ENCODE measurements at regions not wholly inside any gene's neighbourhood (a gene's known extent, or its start where the extent isn't known, plus 50 kb on each side); places are given as distances from the start of the nearest gene placed in this dataset.
"Not testable (repeated sequence)": the region's sequence is repeated elsewhere in the genome, so short reads cannot be mapped to it uniquely, and the experiment has no call there.

DNA sequence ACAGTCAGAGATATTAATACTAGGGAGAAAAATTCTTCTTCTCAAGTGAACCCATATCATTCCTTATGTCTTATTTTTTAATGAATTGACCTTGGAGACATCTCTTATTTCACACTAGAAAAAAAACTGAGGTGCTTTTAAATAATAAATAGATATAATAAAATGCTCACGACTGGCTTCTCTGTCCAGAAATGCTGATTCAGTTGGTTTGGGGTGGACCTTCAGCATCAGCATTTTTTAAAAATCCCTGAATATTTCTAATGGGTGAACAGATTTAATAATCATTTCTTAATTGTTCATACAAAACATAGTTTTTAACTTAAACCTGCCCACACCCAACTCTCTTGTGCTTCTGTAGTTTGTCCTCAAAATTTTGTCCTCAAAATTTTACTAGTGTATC is 283.9 kb downstream of the TECRL start:
- no peak for DNase-seq (ENCODE audit: low read depth)
- H3K4me3 ChIP-seq (ENCODE audit: low read depth, low read length), result no peak overlapping the region
- TF ChIP-seq, protein P1, sequence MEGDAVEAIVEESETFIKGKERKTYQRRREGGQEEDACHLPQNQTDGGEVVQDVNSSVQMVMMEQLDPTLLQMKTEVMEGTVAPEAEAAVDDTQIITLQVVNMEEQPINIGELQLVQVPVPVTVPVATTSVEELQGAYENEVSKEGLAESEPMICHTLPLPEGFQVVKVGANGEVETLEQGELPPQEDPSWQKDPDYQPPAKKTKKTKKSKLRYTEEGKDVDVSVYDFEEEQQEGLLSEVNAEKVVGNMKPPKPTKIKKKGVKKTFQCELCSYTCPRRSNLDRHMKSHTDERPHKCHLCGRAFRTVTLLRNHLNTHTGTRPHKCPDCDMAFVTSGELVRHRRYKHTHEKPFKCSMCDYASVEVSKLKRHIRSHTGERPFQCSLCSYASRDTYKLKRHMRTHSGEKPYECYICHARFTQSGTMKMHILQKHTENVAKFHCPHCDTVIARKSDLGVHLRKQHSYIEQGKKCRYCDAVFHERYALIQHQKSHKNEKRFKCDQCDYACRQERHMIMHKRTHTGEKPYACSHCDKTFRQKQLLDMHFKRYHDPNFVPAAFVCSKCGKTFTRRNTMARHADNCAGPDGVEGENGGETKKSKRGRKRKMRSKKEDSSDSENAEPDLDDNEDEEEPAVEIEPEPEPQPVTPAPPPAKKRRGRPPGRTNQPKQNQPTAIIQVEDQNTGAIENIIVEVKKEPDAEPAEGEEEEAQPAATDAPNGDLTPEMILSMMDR (IDR thresholded peaks at IDR 0.05; ENCODE audit: insufficient read depth, low read depth, low read length), result no peak

DNA sequence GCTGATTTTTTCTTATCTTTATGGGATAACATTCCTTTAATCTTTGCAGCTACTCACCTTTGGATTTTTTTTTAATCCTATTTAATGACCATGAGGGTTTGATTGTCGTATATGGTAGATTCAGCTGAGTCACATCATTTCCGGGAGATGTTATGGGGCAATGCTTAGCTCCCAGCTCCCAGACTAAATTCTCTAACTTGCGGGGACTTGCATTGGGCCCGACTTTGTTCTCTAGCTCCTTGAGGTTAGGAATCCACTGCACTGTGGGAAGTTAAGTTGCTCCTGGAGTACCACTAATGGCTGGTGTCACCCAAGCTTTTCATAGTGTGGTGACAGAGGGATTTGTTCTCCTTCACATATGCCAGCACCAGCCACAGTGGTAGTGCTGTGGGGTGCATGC is 287.4 kb downstream of the TECRL start:
- no peak for DNase-seq (ENCODE audit: low read depth)
- no peak overlapping the region for H3K4me3 ChIP-seq (ENCODE audit: low read depth, low read length)
- TF ChIP-seq, protein P1 (IDR thresholded peaks at IDR 0.05; ENCODE audit: insufficient read depth, low read depth, low read length), result no peak

DNA sequence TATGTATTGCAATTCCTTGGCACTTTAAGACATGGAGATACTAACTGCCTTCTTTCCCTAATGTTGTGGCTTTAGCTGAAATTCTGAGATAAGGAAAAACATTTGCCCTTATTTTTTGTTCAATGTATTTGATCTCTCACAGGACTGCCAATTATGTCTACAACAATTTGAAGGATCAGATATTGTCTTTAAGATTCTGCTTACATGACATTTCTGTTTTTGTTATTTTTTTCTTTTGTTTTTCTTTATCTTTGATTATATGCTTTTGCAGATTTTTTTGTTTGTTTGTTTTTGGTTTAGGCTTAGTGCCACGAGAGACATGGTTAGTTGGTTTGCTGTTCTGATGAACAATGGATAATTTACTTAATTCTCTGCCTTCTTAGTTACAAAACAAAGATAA is 303.3 kb downstream of the TECRL start:
- H3K4me3 ChIP-seq (ENCODE audit: low read depth, low read length), result no peak overlapping the region
- no peak for DNase-seq (ENCODE audit: low read depth)
- TF ChIP-seq, protein P1 (IDR thresholded peaks at IDR 0.05; ENCODE audit: insufficient read depth, low read depth, low read length), result no peak

DNA sequence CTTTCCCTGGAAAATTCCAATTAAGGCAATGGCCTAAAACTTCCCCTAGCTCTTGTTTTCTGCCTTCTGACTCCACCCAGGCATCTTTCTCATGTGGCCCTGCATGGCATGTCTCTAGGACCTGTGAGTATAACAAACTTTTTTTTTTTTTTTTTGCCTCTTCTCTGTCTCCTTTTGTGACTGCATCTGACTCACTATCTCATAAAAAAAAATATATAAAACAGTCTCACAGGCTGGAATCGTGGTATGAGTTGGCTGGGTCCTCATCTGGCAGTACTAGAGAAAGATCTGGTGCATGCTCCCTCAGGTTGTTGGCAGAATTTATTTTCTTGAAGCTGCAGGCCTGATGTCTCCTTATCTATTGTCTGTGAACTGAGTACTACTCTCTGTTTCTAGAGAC is 313.9 kb downstream of the TECRL start:
- no peak for DNase-seq (ENCODE audit: low read depth)
- TF ChIP-seq, protein P1 (IDR thresholded peaks at IDR 0.05; ENCODE audit: insufficient read depth, low read depth, low read length), result no peak
- H3K4me3 ChIP-seq (ENCODE audit: low read depth, low read length), result no peak overlapping the region

DNA sequence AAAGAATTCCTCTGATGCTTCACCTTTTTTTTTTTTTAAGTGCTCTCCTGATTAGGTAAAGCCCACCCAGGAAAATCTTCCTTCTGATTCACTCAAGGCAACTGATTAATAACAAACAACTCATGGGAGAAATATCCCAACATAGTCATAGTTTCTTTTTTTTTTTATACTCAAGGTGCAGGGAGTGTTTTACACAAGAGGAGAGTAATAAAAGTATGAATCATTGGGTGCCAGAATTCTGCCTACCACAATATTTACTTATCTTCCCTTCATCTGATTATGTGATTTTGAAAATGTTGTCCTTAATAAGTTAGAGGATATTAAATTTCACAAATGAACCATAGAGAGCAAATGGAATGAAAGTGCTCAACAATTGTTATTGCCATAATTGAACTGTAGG is 329.9 kb downstream of the TECRL start:
- no peak for DNase-seq (ENCODE audit: low read depth)
- H3K4me3 ChIP-seq (ENCODE audit: low read depth, low read length), result no peak overlapping the region
- TF ChIP-seq, protein P1 (IDR thresholded peaks at IDR 0.05; ENCODE audit: insufficient read depth, low read depth, low read length), result no peak

DNA sequence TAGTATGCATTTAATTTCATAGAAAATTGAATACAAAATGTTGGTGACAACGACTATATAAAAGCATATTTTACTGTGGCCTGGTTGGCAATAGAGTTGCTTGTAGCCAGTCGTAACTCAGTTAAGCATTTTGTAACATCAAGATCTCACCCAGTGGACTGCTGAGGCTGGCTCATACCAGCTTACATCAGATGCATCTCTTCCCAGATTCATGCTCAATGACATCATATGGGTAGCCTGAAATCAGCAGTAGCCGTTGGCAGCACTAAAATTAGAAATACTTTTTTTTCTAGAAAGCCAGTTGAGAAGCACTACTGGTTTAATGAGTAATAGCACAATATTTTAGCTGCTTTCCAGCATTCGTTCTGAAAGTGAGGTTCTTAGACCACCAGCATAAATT is 341.2 kb downstream of the TECRL start:
- TF ChIP-seq, protein P1 (IDR thresholded peaks at IDR 0.05; ENCODE audit: insufficient read depth, low read depth, low read length), result no peak
- H3K4me3 ChIP-seq (ENCODE audit: low read depth, low read length), result no peak overlapping the region
- no peak for DNase-seq (ENCODE audit: low read depth)

DNA sequence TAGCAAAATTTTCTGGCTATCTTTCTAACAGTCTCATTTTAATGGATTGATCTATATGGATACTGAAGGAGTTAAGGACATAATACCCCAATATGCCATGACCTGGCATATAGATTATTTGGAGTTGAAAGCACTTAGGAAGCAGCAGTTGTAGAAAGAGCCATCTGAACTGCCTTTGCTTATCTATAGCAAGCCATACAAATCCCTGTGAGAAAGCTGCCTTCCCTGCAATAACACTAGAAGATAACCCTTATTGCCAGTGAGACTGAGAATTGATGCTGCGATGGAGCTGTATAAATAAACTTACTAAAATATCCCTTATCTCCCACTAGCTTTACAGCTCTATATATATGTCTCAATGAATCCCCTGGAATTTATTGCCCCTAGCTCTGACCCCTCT is 346.3 kb downstream of the TECRL start:
- DNase-seq (ENCODE audit: low read depth), result no peak
- H3K4me3 ChIP-seq (ENCODE audit: low read depth, low read length), result no peak overlapping the region
- TF ChIP-seq, protein P1 (IDR thresholded peaks at IDR 0.05; ENCODE audit: insufficient read depth, low read depth, low read length), result no peak

DNA sequence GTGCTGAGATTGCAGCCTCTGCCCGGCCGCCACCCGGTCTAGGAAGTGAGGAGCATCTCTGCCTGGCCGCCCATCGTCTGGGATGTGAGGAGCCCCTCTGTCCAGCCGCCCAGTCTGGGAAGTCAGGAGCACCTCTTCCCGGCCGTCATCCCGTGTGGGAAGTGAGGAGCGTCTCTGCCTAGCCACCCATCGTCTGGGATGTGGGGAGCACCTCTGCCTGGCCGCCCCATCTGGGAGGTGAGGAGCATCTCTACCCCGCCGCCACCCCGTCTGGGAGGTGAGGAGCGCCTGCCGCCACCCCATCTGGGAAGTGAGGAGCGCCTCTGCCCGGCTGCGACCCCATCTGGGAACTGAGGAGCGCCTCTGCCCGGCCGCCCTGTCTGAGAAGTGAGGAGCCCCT is 372.2 kb downstream of the TECRL start:
- not testable (repeated sequence) for H3K4me3 ChIP-seq (ENCODE audit: low read depth, low read length); DNase-seq (ENCODE audit: low read depth)
